Testis (tissue), 2 donors: ENCODE measurements at regions not wholly inside any gene's neighbourhood (a gene's known extent, or its start where the extent isn't known, plus 50 kb on each side); places are given as distances from the start of the nearest gene placed in this dataset.

Experiments
- POLR2A ChIP-seq: fragments of 450-650 bp; IDR thresholded peaks from one replicate; pipeline ENCODE4 v1.6.1; 2017; ENCODE audit warnings: antibody characterized with exemption, mild to moderate bottlenecking, moderate library complexity
- TF ChIP-seq, protein P1 (sequence below), 3 experiments: fragments of 450-650 bp in 2 of 3; fragments of 200-600 bp in 1 of 3; sonication (generic) in 1 of 3; IDR thresholded peaks; one replicate each; pipeline ENCODE4 v1.5.1; 2016 to 2019; ENCODE audit warnings: antibody characterized with exemption in 3 of 3, mild to moderate bottlenecking in 2 of 3, moderate library complexity in 1 of 3

DNA sequence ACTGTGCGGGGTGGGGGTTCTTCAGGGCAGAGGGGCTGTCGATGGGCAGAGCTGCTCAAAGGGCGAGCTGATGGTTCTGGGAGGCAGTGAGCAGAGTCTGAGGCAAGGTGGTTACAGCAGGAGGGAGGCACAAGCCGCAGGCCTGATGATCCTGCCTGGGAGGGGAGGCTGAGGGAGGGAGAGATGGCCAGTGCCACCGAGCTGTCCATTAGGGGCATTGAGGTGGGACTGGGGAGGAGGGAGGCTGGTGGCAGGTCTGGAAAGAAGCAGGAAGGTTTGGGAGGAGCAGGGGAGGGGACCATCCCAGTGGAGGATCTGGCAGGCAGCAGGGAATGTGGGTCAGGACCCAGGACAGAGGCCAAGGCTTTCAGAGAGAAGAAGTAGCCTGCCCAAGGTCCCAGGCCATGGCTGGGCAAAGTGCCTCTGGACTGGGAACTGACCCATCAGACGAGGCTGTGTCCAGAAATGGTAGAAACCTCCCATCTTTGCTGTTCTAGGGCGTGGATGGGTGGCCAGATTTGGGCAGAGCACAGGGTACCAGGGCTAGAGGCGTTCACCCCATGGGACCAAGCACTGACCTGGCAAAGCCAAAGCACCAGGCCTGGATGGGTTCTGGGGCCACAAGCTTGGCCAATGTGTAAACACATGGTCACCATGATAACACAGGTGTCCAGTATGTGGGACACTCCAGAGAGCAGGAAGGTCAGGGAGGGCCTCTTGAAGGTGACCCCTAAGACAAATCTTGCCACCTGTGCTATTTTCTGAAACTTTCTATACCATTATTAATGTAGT, 55.5 kb downstream of the INHBB start:
- TF ChIP-seq POLR2A = no peak
- TF ChIP-seq, protein P1, sequence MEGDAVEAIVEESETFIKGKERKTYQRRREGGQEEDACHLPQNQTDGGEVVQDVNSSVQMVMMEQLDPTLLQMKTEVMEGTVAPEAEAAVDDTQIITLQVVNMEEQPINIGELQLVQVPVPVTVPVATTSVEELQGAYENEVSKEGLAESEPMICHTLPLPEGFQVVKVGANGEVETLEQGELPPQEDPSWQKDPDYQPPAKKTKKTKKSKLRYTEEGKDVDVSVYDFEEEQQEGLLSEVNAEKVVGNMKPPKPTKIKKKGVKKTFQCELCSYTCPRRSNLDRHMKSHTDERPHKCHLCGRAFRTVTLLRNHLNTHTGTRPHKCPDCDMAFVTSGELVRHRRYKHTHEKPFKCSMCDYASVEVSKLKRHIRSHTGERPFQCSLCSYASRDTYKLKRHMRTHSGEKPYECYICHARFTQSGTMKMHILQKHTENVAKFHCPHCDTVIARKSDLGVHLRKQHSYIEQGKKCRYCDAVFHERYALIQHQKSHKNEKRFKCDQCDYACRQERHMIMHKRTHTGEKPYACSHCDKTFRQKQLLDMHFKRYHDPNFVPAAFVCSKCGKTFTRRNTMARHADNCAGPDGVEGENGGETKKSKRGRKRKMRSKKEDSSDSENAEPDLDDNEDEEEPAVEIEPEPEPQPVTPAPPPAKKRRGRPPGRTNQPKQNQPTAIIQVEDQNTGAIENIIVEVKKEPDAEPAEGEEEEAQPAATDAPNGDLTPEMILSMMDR (IDR thresholded peaks at IDR 0.05) = no peak
